OCI-LY3 (cell line): ENCODE measurements at regions not wholly inside any gene's neighbourhood (a gene's known extent, or its start where the extent isn't known, plus 50 kb on each side); places are given as distances from the start of the nearest gene placed in this dataset.

Source experiments
- H2AFZ ChIP-seq: fragments of 200-600, 300-600 bp; shearing (Covaris generic); 2 replicates; pipeline ENCODE4 v1.6.0; 2014; ENCODE audit warnings: antibody characterized with exemption, low read depth, low read length
- H3K27ac ChIP-seq: fragments of 200-600, 300-600 bp; sonication (generic); 2 replicates; pipeline ENCODE4 v1.5.1; 2014; ENCODE audit warnings: mild to moderate bottlenecking, low read length, moderate library complexity, mixed read lengths
- H3K27me3 ChIP-seq: fragments of 200-600, 300-600 bp; sonication (generic); 2 replicates; pipeline ENCODE4 v1.6.1; 2014; ENCODE audit warnings: low read depth, low read length, mixed read lengths
- H3K36me3 ChIP-seq: fragments of 200-600, 300-600 bp; sonication (generic); replicated peaks from 2 replicates; pipeline ENCODE3; 2014; ENCODE audit warnings: low read depth, low read length, mixed read lengths
- H3K4me1 ChIP-seq: fragments of 300-600, 200-600 bp; sonication (generic); 2 replicates; pipeline ENCODE4 v1.6.1; 2014; ENCODE audit warnings: low read length, mixed read lengths
- H3K4me2 ChIP-seq: fragments of 200-600, 300-600 bp; sonication (generic); 2 replicates; pipeline ENCODE4 v1.6.1; 2014; ENCODE audit warnings: low read length, mixed read lengths
- H3K4me3 ChIP-seq: fragments of 300-600, 200-600 bp; sonication (generic); 2 replicates; pipeline ENCODE4 v1.5.1; 2014; ENCODE audit warnings: antibody characterized with exemption, mild to moderate bottlenecking, low read length, moderate library complexity
- H3K79me2 ChIP-seq: fragments of 300-600, 200-600 bp; shearing (Covaris generic); 2 replicates; pipeline ENCODE4 v1.6.1; 2014; ENCODE audit warnings: mild to moderate bottlenecking, low read length, mixed read lengths
- H3K9ac ChIP-seq: fragments of 300-600, 200-600 bp; shearing (Covaris generic); 2 replicates; pipeline ENCODE4 v1.6.0; 2014; ENCODE audit warnings: mild to moderate bottlenecking, low read length, moderate library complexity
- H3K9me3 ChIP-seq: fragments of 200-600, 300-600 bp; shearing (Covaris generic); 2 replicates; pipeline ENCODE4 v1.6.1; 2014; ENCODE audit warnings: low read length, mixed read lengths; ENCODE audit not compliant: insufficient read depth
- H4K20me1 ChIP-seq: fragments of 200-600, 300-600 bp; sonication (generic); 2 replicates; pipeline ENCODE4 v1.6.1; 2016; ENCODE audit warnings: low read length, mixed read lengths; ENCODE audit not compliant: insufficient read depth
- EZH2phosphoT487 ChIP-seq: fragments of 200-600 bp; shearing (Covaris generic); IDR thresholded peaks from 2 replicates; pipeline ENCODE4 v1.6.1; 2018; ENCODE audit warnings: antibody characterized with exemption, mixed run types, low read depth
- TF ChIP-seq, protein P1 (sequence below): fragments of 200-600, 300-600 bp; sonication (generic); IDR thresholded peaks from 2 replicates; pipeline ENCODE4 v1.5.1; 2014; ENCODE audit warnings: antibody characterized with exemption, low read length, low read depth

DNA sequence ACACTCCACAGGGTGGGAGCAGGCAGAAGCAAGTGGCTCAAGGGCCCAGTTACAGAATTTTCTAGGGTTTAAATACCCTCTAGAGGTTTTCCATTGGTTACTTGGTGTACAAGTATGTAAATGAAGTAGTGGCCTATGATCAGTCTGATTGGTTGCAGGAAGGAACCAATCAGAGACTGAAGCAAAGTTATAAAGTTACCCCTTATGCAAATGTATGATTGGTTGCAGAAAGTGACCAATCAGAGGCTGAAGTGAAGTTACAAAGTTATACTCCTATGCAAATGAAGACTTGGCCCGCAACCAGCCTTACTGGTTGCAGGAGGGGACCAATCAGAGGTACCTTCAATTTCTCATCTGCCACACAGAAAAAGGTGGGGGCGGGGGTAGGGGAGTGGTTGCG, 154.6 kb downstream of the INO80D start:
- no peaks in the 10 kb centered on the region for H3K36me3 ChIP-seq
- H3K4me2 ChIP-seq: no peak overlapping the region
- no peaks in the 10 kb centered on the region for H3K79me2 ChIP-seq
- TF ChIP-seq, protein P1, sequence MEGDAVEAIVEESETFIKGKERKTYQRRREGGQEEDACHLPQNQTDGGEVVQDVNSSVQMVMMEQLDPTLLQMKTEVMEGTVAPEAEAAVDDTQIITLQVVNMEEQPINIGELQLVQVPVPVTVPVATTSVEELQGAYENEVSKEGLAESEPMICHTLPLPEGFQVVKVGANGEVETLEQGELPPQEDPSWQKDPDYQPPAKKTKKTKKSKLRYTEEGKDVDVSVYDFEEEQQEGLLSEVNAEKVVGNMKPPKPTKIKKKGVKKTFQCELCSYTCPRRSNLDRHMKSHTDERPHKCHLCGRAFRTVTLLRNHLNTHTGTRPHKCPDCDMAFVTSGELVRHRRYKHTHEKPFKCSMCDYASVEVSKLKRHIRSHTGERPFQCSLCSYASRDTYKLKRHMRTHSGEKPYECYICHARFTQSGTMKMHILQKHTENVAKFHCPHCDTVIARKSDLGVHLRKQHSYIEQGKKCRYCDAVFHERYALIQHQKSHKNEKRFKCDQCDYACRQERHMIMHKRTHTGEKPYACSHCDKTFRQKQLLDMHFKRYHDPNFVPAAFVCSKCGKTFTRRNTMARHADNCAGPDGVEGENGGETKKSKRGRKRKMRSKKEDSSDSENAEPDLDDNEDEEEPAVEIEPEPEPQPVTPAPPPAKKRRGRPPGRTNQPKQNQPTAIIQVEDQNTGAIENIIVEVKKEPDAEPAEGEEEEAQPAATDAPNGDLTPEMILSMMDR: no peak
- no peak for TF ChIP-seq EZH2phosphoT487
- H3K9ac ChIP-seq: no peak overlapping the region
- H3K27ac ChIP-seq: no peak overlapping the region
- H3K27me3 ChIP-seq: peaks cover 21% of the 10 kb centered on the region
- no peak overlapping the region for H2AFZ ChIP-seq
- H3K9me3 ChIP-seq: no peaks in the 10 kb centered on the region
- peaks cover 6% of the 10 kb centered on the region; the same call in 1 of the 2 replicates for H3K4me1 ChIP-seq
- no peak overlapping the region for H3K4me3 ChIP-seq
- H4K20me1 ChIP-seq: no peaks in the 10 kb centered on the region

DNA sequence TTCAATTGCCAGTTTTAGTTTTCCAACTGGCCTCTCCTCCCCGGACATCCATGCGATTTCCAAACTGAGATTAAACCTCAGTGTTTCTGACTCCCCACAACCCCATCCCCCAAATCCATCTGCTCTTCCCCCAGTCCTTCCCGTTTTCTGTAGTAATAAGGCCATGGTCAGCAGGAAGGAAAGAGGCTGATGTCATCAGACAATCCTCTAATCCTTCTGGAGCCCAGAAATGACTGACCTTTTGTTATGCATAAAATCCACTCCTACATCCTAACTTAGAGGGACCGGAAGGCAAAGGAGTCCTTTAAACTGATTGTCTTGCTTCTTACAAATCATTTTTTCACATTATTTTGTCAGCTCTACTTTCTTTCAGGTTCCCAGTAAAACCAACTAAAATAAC, 155.8 kb downstream of the INO80D start:
- Histone ChIP-seq H3K4me2 (no peak overlapping the region), H3K27me3 (peaks cover 26% of the 10 kb centered on the region), H3K79me2 (no peaks in the 10 kb centered on the region), H3K9me3 (no peaks in the 10 kb centered on the region), H3K27ac (no peak overlapping the region), H4K20me1 (no peaks in the 10 kb centered on the region), H2AFZ (no peak overlapping the region), H3K4me1 (peaks cover 9% of the 10 kb centered on the region; the same call in 1 of the 2 replicates), H3K9ac (no peak overlapping the region), H3K36me3 (no peaks in the 10 kb centered on the region), H3K4me3 (no peak overlapping the region)
- TF ChIP-seq, protein P1: no peak
- TF ChIP-seq EZH2phosphoT487: no peak

DNA sequence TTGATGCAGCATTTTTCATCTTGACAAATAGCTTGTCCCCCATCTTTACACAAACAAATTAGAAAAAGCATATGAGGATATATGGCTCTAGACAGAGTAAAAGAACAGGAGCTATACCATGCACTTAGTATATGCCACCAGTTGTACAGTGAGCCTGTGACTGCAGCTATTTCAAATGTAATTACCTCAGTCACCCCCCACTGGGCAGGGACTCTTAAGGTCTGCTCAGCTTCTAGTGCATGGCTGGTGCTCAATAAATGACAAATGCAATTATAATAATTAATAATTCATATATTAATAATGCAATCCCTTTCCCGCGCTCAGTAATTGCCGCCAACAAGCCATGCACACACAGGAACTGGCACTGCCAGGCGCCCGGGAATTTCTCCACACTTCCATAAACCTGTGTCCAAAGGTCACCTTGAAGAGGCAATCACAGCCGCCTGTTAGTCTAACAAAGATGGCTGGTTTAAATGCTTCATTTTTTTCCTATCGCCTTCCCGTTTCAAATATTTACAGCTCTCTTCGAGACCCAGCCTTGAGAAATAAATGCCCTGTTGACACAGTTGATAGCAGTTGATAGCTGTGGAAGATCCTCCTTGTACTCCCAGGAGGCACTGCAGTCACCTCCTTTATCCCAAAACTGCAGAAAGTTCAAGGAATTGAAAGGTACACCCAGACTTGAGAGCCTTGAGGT, 156.6 kb downstream of the INO80D start:
- Histone ChIP-seq H3K27me3 (peaks cover 31% of the 10 kb centered on the region), H3K9me3 (no peaks in the 10 kb centered on the region)

More for the DNA sequence above, 156.6 kb downstream of the INO80D start:
- H3K9ac ChIP-seq: no peak overlapping the region
- H3K4me3 ChIP-seq: no peak overlapping the region
- no peak for TF ChIP-seq EZH2phosphoT487
- TF ChIP-seq, protein P1: no peak
- H3K4me2 ChIP-seq: 0 out of 2 replicates have a peak overlapping the region, but pooled peaks have one; percentile 8
- no peaks in the 10 kb centered on the region for H4K20me1 ChIP-seq
- H3K79me2 ChIP-seq: no peaks in the 10 kb centered on the region
- no peak overlapping the region for H3K27ac ChIP-seq
- no peaks in the 10 kb centered on the region for H3K36me3 ChIP-seq
- H3K4me1 ChIP-seq: peaks cover 9% of the 10 kb centered on the region; the same call in 1 of the 2 replicates
- H2AFZ ChIP-seq: no peak overlapping the region
